ENCODE measurements at regions not wholly inside any gene's neighbourhood (a gene's known extent, or its start where the extent isn't known, plus 50 kb on each side); places are given as distances from the start of the nearest gene placed in this dataset.
"Not testable (repeated sequence)": the region's sequence is repeated elsewhere in the genome, so short reads cannot be mapped to it uniquely, and the experiment has no call there.

GRCh38 chr5:147075187-147075586, 159.6 kb upstream of the STK32A start:
- no peak for DNase-seq (ENCODE audit: extremely low read depth, low read depth)

- no peak for DNase-seq (ENCODE audit: extremely low read depth, low read depth)
Observed at GRCh38 chr5:147080391-147080790, 154.4 kb upstream of the STK32A start.

DNA sequence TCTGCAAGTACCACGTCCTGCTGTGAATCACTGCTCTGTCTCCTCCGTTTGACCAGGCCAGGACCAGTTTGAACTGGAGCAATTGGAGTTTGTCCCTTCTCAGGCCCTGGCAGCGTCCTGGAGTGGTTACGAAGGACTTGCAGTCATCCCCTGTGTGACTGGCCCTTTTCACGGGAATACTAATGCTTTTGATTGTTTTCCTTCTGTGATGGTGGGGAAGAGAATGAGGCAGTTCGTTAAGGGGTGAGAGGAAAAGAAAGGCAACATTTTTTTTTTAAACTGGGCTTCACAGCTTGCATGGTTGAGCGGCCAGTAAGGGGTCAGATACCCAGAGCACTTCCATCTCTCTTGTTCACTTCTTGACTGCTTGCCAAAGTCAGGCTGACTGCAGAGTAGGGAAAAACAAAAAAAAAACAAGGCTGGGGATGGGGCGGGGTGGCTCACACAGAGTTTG, 153.5 kb upstream of the STK32A start:
- DNase-seq (ENCODE audit: extremely low read depth, low read depth): no peak

- DNase-seq (ENCODE audit: extremely low read depth, low read depth): no peak
Observed at GRCh38 chr5:147084702-147085101, 150.1 kb upstream of the STK32A start.

- no peak for DNase-seq (ENCODE audit: extremely low read depth, low read depth)
Observed at GRCh38 chr5:147085409-147085808, 149.4 kb upstream of the STK32A start.

- DNase-seq (ENCODE audit: extremely low read depth, low read depth): no peak
Observed at GRCh38 chr5:147092044-147092443, 142.8 kb upstream of the STK32A start.

GRCh38 chr5:147093138-147093537, 141.7 kb upstream of the STK32A start:
- no peak for DNase-seq (ENCODE audit: extremely low read depth, low read depth)

DNA sequence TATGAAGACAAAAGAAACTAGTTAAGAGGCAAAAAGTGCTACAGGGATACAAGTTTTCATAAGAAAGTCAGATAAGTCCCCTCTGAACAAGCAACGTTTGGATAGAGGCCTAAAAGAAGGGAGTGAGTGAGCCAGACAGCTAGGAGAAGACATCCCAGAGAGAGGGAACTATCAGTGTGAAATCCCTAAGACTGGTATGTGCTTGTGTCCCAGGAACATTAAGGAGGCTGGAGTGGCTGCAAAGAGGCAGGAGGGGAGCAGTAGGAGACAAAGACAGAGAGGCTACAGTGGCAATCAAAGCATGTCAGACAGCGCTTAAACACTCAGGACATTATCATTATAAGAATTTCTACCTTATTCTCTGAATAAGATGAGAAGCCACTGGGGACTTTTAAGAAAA, 139.1 kb upstream of the STK32A start:
- no peak for DNase-seq (ENCODE audit: extremely low read depth, low read depth)

GRCh38 chr5:147098233-147098790, 136.5 kb upstream of the STK32A start:
- peak; percentile 14 for DNase-seq (ENCODE audit: extremely low read depth, low read depth)

GRCh38 chr5:147101659-147102369, 133.0 kb upstream of the STK32A start:
- DNase-seq (ENCODE audit: extremely low read depth, low read depth): no peak

DNA sequence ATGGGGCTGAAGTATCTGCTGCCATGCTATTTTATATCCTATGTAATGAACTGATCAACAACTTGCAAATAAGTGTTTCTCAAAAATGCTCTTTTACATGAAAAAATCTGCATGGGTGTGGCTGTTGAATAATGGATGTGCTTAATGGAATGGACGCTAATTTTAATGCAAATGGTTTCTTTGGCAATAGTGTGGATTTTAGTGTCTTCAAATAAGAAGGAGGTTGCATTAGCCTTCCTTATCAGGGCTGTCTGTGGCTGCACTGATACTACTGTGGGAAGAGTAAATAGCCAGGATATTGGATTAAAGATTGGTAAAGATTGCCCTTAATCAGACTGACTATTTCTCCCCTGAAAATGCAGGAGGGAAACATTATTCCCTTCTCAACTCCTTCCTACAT, 121.9 kb upstream of the STK32A start:
- no peak for DNase-seq (ENCODE audit: extremely low read depth, low read depth)

DNA sequence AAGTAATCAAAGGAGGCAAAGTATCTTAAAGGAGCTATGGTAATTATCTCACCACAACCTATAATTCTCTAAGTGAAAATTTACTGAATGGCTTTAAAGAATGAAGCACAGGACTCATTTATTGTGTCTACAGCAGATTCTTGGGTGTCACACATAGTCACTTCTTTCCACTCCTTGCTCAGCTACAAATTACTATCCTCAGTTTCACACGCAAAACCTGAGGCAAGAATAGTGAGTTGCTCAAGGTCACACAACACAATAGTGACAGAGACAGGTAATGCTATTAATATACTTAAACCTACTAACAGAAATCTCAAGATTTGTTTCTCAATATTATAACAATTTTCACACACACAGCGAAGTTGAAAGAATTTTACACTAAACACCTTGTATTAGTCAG, 120.9 kb upstream of the STK32A start:
- no peak for DNase-seq (ENCODE audit: extremely low read depth, low read depth)

GRCh38 chr5:147139759-147140158, 95.1 kb upstream of the STK32A start:
- not testable (repeated sequence) for DNase-seq (ENCODE audit: extremely low read depth, low read depth)

DNA sequence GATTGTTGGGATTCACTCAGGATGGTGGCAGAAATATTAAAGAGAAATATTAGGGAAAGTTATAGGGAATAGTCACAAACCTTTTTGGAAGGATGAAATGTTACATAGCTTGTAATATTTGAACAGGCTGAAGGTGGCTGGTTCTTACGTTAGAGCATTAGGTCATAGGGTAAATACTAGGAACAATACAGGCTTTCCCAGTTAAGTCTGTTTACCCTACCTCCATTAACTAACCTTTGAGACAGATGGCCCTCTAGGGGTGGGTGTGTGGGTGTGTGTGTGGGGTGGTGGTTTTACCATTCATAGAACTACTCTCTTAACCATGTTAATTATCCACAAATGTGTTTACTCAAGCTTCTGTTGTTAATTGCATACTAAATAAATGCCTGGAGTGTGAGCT, 94.3 kb upstream of the STK32A start:
- no peak for DNase-seq (ENCODE audit: extremely low read depth, low read depth)

DNA sequence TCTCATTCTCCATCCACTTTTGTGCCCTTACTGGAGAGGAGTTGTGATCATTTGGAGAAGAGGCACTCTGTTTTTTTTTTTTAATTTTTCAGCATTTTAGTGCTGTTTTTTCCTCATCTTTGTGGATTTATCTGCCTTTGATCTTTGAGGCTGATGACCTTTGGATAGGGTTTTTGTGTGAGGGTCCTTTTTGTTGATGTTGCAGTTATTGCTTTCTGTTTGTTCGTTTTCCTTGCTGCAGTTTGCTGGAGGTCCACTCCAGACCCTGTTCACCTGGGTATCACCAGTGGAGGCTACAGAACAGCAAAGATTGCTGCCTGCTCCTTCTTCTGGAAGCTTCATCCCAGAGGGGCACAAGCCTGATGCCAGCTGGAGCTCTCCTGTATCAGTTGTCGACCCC, 93.2 kb upstream of the STK32A start:
- not testable (repeated sequence) for DNase-seq (ENCODE audit: extremely low read depth, low read depth)

DNA sequence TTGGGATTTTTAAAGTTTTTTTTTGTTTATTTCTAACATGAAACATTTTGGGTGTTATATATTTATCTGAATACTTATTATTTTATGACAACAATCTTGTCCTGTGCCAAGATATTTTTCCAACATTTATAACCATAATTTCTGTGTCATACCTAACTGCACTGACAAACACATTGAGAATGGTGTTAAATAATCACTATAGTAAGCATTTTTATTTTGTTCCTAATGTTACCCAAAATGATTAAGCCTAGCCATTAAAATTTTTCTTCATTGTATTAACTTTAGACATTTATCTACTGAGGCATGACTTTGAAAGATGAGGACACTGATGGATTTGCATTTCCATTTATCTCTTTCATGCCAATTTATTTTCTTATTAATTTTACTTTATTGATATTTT, 91.6 kb upstream of the STK32A start:
- no peak for DNase-seq (ENCODE audit: extremely low read depth, low read depth)

DNA sequence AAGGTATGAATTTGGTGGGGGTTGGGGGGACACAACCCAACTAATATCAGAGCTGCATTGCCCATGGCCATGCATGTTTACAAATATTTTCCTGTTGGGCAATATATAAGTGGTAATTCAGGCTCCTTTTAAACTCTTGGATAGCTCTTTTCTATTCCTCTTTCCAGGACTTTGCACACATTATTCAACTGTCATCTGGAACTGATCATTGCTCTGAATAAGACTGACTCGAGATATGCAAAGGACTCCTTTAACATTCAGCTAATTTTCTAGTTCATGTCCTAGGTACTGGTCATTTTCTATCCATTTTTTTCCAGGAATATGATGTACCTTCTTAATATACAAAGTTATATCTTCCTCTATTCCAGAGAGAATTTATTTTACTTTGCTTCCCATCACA, 89.5 kb upstream of the STK32A start:
- DNase-seq (ENCODE audit: extremely low read depth, low read depth): no peak

GRCh38 chr5:147148715-147149114, 86.1 kb upstream of the STK32A start:
- DNase-seq (ENCODE audit: extremely low read depth, low read depth): no peak

DNA sequence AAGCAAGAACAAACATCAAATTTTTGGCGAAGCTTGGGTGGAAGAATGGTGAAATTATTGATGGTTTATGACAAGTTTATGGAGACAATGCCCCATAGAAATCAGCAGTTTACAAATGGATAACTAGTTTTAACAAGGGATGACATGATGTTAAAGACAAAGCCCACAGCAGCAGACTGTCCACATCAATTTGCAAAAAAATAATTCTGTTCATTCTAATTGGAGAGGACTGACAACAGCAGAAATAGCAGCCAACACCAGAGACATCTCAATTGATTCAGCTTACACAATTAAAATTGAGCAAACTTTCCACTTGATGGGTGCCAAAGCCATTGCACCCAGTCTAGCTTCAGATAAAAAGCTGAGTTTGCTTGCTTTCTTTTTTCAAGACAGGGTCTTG, 82.7 kb upstream of the STK32A start:
- DNase-seq (ENCODE audit: extremely low read depth, low read depth): no peak

GRCh38 chr5:147154809-147155208, 80.0 kb upstream of the STK32A start:
- no peak for DNase-seq (ENCODE audit: extremely low read depth, low read depth)

DNA sequence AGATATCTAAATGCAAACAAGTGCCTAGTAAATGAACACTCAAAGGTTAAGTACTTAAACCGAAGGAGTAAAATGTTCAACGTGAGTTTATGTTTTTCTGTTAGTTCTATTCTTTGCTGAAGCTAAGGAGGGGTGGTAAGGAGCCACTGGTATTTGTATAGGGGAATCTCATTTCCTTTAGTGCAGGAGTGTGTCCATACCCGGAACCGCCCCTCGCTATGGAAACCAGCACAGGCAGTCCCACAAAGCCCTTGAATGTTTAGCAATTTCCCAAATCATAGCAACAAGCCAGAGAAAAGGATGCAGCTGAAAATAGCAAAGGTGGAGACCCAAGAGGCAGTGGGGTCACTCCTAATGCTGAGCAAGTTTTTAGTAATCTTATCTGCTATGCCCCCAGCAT, 78.8 kb upstream of the STK32A start:
- no peak for DNase-seq (ENCODE audit: extremely low read depth, low read depth)

GRCh38 chr5:147160902-147161700, 73.7 kb upstream of the STK32A start:
- DNase-seq (ENCODE audit: extremely low read depth, low read depth): no peak
